ENCODE measurements at regions not wholly inside any gene's neighbourhood (a gene's known extent, or its start where the extent isn't known, plus 50 kb on each side); places are given as distances from the start of the nearest gene placed in this dataset.

DNA sequence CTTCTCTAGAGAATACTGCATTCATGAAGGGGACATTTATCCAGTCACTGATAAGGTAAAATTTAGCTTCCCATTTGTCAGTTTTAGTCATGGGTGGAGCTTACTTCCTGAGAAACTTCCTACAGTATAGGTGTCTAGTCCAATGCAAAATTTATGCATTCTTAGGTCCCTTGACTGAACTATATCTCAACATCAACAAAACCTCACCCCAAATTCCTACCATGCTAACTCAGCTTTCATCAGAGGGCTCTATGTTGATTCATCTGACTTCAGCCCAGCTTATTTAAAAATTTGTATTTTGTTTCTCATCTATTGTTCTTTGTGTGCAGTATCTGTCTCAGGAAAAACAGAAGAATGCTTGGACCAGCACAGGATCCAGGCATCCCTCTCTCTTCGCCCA is 296.4 kb upstream of the ACVR2A start:
- TF ChIP-seq, protein P1, sequence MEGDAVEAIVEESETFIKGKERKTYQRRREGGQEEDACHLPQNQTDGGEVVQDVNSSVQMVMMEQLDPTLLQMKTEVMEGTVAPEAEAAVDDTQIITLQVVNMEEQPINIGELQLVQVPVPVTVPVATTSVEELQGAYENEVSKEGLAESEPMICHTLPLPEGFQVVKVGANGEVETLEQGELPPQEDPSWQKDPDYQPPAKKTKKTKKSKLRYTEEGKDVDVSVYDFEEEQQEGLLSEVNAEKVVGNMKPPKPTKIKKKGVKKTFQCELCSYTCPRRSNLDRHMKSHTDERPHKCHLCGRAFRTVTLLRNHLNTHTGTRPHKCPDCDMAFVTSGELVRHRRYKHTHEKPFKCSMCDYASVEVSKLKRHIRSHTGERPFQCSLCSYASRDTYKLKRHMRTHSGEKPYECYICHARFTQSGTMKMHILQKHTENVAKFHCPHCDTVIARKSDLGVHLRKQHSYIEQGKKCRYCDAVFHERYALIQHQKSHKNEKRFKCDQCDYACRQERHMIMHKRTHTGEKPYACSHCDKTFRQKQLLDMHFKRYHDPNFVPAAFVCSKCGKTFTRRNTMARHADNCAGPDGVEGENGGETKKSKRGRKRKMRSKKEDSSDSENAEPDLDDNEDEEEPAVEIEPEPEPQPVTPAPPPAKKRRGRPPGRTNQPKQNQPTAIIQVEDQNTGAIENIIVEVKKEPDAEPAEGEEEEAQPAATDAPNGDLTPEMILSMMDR (IDR thresholded peaks at IDR 0.05; ENCODE audit: low read depth, low read length, missing control alignments): no peak

DNA sequence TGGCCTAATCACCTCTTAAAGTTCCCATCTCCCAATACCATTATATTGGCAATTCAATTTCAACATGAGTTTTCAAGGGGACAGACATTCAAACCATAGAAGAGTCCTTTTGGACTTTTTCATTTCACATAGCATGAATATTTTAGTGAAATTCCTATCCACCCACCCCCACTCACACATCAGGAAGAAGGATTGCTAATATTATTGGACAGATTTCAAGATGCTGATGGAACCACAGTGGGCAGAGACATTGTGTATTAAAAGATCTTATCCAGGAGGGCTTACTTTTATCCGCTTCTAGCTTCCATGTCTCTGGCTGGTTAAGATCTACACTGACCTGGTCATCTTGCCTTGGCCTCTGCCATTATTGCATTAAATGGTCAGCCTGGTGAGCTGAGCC is 297.4 kb upstream of the ACVR2A start:
- H3K4me3 ChIP-seq (replicated peaks; ENCODE audit: low read depth, low read length): no peak overlapping the region
- TF ChIP-seq, protein P1 (IDR thresholded peaks at IDR 0.05; ENCODE audit: low read depth, low read length, missing control alignments): no peak
- no peak for DNase-seq (ENCODE audit: extremely low read depth, low read depth)

More for the DNA sequence above, 296.4 kb upstream of the ACVR2A start:
- H3K4me3 ChIP-seq (replicated peaks; ENCODE audit: low read depth, low read length): no peak overlapping the region
- DNase-seq (ENCODE audit: extremely low read depth, low read depth): no peak

- no peak for DNase-seq (ENCODE audit: extremely low read depth, low read depth)
- no peak overlapping the region for H3K4me3 ChIP-seq (replicated peaks; ENCODE audit: low read depth, low read length)
- TF ChIP-seq, protein P1 (IDR thresholded peaks at IDR 0.05; ENCODE audit: low read depth, low read length, missing control alignments): no peak
These were observed 298.7 kb upstream of the ACVR2A start for GRCh38 chr2:147546109-147546508.

GRCh38 chr2:147543056-147543455 is 301.8 kb upstream of the ACVR2A start:
- no peak for DNase-seq (ENCODE audit: extremely low read depth, low read depth)
- TF ChIP-seq, protein P1 (IDR thresholded peaks at IDR 0.05; ENCODE audit: low read depth, low read length, missing control alignments): no peak
- no peak overlapping the region for H3K4me3 ChIP-seq (replicated peaks; ENCODE audit: low read depth, low read length)

GRCh38 chr2:147542351-147542750 is 302.5 kb upstream of the ACVR2A start:
- DNase-seq (ENCODE audit: extremely low read depth, low read depth): no peak
- no peak overlapping the region for H3K4me3 ChIP-seq (replicated peaks; ENCODE audit: low read depth, low read length)
- TF ChIP-seq, protein P1 (IDR thresholded peaks at IDR 0.05; ENCODE audit: low read depth, low read length, missing control alignments): no peak

- no peak for DNase-seq (ENCODE audit: extremely low read depth, low read depth)
These were observed 303.5 kb upstream of the ACVR2A start for GRCh38 chr2:147541314-147541713.

DNA sequence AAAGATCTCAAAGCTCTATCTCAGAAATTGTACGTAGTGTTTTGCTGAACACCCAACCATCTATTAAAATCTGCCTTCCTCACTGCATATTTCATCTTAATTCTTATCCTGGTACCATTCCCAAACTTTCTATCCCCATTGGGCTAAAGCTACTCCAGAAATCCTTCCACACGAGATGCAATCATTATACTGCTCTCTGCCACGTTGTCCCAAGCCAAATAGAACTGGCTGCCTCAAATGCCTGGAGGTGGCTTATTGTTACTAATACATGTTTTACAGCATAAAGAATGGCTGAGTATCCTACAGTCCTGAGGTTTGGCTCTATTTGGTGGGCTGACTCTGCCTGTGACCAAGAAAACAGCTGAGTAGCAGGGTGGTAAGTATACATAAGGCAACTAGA is 306.0 kb upstream of the ACVR2A start:
- TF ChIP-seq, protein P1 (IDR thresholded peaks at IDR 0.05; ENCODE audit: low read depth, low read length, missing control alignments): no peak
- no peak overlapping the region for H3K4me3 ChIP-seq (replicated peaks; ENCODE audit: low read depth, low read length)
- no peak for DNase-seq (ENCODE audit: extremely low read depth, low read depth)

More at GRCh38 chr2:147541314-147541713, 303.5 kb upstream of the ACVR2A start:
- no peak overlapping the region for H3K4me3 ChIP-seq (replicated peaks; ENCODE audit: low read depth, low read length)
- TF ChIP-seq, protein P1 (IDR thresholded peaks at IDR 0.05; ENCODE audit: low read depth, low read length, missing control alignments): no peak

All from HFF-Myc (cell line).